ENCODE measurements at regions not wholly inside any gene's neighbourhood (a gene's known extent, or its start where the extent isn't known, plus 50 kb on each side); places are given as distances from the start of the nearest gene placed in this dataset.
"Not testable (repeated sequence)": the region's sequence is repeated elsewhere in the genome, so short reads cannot be mapped to it uniquely, and the experiment has no call there.

- no peak for DNase-seq (ENCODE audit: low read depth, low spot score)
- no peak overlapping the region for H3K27ac ChIP-seq
These were observed 466.6 kb upstream of the PROX1 start for GRCh38 chr1:213521206-213521605.

- H3K27ac ChIP-seq, result no peak overlapping the region
- DNase-seq (ENCODE audit: low read depth, low spot score), result no peak
These were observed 463.9 kb upstream of the PROX1 start for GRCh38 chr1:213523781-213524398.

- no peak overlapping the region for H3K27ac ChIP-seq
- no peak for DNase-seq (ENCODE audit: low read depth, low spot score)
These were observed 461.5 kb upstream of the PROX1 start for GRCh38 chr1:213526306-213526705.

- no peak for DNase-seq (ENCODE audit: low read depth, low spot score)
- H3K27ac ChIP-seq, result no peak overlapping the region
These were observed 457.0 kb upstream of the PROX1 start for GRCh38 chr1:213530611-213531320.

GRCh38 chr1:213531369-213532310 lies 456.1 kb upstream of the PROX1 start:
- H3K27ac ChIP-seq, result no peak overlapping the region
- no peak for DNase-seq (ENCODE audit: low read depth, low spot score)

GRCh38 chr1:213533125-213533524 lies 454.6 kb upstream of the PROX1 start:
- no peak overlapping the region for H3K27ac ChIP-seq
- DNase-seq (ENCODE audit: low read depth, low spot score), result no peak

- no peak overlapping the region for H3K27ac ChIP-seq
- no peak for DNase-seq (ENCODE audit: low read depth, low spot score)
These were observed 452.1 kb upstream of the PROX1 start for GRCh38 chr1:213535679-213536078.

GRCh38 chr1:213538251-213538650 lies 449.5 kb upstream of the PROX1 start:
- no peak overlapping the region for H3K27ac ChIP-seq
- no peak for DNase-seq (ENCODE audit: low read depth, low spot score)

- no peak overlapping the region for H3K27ac ChIP-seq
- DNase-seq (ENCODE audit: low read depth, low spot score), result no peak
These were observed 448.3 kb upstream of the PROX1 start for GRCh38 chr1:213539464-213539863.

- no peak for DNase-seq (ENCODE audit: low read depth, low spot score)
- H3K27ac ChIP-seq, result no peak overlapping the region
These were observed 446.1 kb upstream of the PROX1 start for GRCh38 chr1:213541641-213542040.

GRCh38 chr1:213545181-213545580 lies 442.6 kb upstream of the PROX1 start:
- not testable (repeated sequence) for DNase-seq (ENCODE audit: low read depth, low spot score); H3K27ac ChIP-seq

GRCh38 chr1:213549982-213550381 lies 437.8 kb upstream of the PROX1 start:
- DNase-seq (ENCODE audit: low read depth, low spot score), result no peak
- no peak overlapping the region for H3K27ac ChIP-seq

GRCh38 chr1:213550804-213551203 lies 437.0 kb upstream of the PROX1 start:
- H3K27ac ChIP-seq, result no peak overlapping the region
- no peak for DNase-seq (ENCODE audit: low read depth, low spot score)

GRCh38 chr1:213552045-213552444 lies 435.7 kb upstream of the PROX1 start:
- no peak overlapping the region for H3K27ac ChIP-seq
- DNase-seq (ENCODE audit: low read depth, low spot score), result no peak

GRCh38 chr1:213560226-213560625 lies 427.5 kb upstream of the PROX1 start:
- no peak overlapping the region for H3K27ac ChIP-seq
- DNase-seq (ENCODE audit: low read depth, low spot score), result no peak

- DNase-seq (ENCODE audit: low read depth, low spot score), result no peak
- no peak overlapping the region for H3K27ac ChIP-seq
These were observed 425.9 kb upstream of the PROX1 start for GRCh38 chr1:213561870-213562269.

GRCh38 chr1:213564215-213564659 lies 423.5 kb upstream of the PROX1 start:
- H3K27ac ChIP-seq, result no peak overlapping the region
- DNase-seq (ENCODE audit: low read depth, low spot score), result no peak

GRCh38 chr1:213568929-213569815 lies 418.6 kb upstream of the PROX1 start:
- H3K27ac ChIP-seq, result no peak overlapping the region
- DNase-seq (ENCODE audit: low read depth, low spot score), result peak; percentile 6

- DNase-seq (ENCODE audit: low read depth, low spot score), result no peak
- H3K27ac ChIP-seq, result no peak overlapping the region
These were observed 418.0 kb upstream of the PROX1 start for GRCh38 chr1:213569816-213570150.

GRCh38 chr1:213570487-213570886 lies 417.3 kb upstream of the PROX1 start:
- DNase-seq (ENCODE audit: low read depth, low spot score), result no peak
- H3K27ac ChIP-seq, result no peak overlapping the region
